AG04449 (cell line): ENCODE measurements at regions not wholly inside any gene's neighbourhood (a gene's known extent, or its start where the extent isn't known, plus 50 kb on each side); places are given as distances from the start of the nearest gene placed in this dataset.

Experiments
- CTCF ChIA-PET: fragments of 350-600 bp; formaldehyde crosslinking; extraction: SDS; loops from one replicate; lab custom pipeline; 2021; ENCODE audit warnings: antibody characterized with exemption; lab: Yijun Ruan, JAX
- POLR2A ChIA-PET: fragments of 400-600, 350-600 bp; formaldehyde crosslinking; extraction: SDS; loops from one replicate; lab custom pipeline; 2020; ENCODE audit warnings: antibody characterized with exemption, inconsistent platforms; lab: Yijun Ruan, JAX
- DNase-seq: peaks from one replicate; pipeline ENCODE4 v3.0.0-alpha.2; 2010; ENCODE audit warnings: low read depth, low spot score
- H3K4me3 ChIP-seq: 2 replicates; pipeline ENCODE4 v1.5.1; 2011; ENCODE audit warnings: low read depth, mild to moderate bottlenecking, control low read depth, low read length
- TF ChIP-seq, protein P1 (sequence below): IDR thresholded peaks from one replicate; pipeline ENCODE4 v1.5.1; 2011; ENCODE audit warnings: mild to moderate bottlenecking, moderate library complexity, low read length, control low read depth, inconsistent platforms; ENCODE audit not compliant: insufficient read depth; ENCODE audit errors: missing control alignments

DNA sequence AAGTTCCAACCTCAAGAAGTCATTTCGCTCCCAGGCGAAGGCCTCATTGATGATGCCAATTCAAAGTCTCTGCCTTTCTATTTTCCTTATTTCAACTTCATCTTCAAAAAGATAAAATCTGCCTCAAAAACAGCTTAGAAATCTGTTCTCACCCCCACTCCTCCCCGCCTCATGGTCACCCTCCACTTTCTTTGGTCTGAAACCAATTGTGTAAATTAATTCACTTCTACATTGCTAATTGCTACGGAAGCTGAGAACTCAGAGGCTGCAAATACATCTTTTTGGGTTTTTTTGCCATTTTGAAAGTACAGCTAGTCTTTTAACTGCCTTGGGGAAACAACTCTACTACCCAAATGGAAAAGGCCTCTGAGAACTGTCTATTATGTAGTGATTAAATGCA is 350.0 kb upstream of the SLC24A2 start:
- ChIA-PET POLR2A (no interaction called here), CTCF (no interaction called here)
- no peak overlapping the region for H3K4me3 ChIP-seq
- DNase-seq: no peak
- TF ChIP-seq, protein P1, sequence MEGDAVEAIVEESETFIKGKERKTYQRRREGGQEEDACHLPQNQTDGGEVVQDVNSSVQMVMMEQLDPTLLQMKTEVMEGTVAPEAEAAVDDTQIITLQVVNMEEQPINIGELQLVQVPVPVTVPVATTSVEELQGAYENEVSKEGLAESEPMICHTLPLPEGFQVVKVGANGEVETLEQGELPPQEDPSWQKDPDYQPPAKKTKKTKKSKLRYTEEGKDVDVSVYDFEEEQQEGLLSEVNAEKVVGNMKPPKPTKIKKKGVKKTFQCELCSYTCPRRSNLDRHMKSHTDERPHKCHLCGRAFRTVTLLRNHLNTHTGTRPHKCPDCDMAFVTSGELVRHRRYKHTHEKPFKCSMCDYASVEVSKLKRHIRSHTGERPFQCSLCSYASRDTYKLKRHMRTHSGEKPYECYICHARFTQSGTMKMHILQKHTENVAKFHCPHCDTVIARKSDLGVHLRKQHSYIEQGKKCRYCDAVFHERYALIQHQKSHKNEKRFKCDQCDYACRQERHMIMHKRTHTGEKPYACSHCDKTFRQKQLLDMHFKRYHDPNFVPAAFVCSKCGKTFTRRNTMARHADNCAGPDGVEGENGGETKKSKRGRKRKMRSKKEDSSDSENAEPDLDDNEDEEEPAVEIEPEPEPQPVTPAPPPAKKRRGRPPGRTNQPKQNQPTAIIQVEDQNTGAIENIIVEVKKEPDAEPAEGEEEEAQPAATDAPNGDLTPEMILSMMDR: no peak

DNA sequence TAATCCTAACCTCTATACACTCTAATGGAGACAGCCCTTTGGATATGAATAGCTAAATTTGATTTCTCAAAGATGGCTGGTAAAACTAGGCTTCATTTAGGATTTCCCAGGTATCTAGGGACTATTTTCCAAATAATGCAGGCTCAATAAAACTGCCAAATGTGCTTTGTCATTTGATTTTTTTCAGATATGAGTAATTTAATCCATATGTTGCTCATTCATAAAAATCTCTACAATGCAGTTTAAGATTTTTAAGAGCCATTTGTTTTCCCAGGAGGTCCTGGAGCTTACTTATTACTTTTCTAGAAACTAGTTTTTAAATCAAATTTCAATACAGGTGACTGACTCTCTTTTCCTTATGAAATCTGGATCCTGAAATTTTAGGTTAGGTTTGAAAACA is 349.3 kb upstream of the SLC24A2 start:
- DNase-seq: no peak
- TF ChIP-seq, protein P1: no peak
- POLR2A ChIA-PET: no interaction called here
- CTCF ChIA-PET: no interaction called here
- H3K4me3 ChIP-seq: no peak overlapping the region

DNA sequence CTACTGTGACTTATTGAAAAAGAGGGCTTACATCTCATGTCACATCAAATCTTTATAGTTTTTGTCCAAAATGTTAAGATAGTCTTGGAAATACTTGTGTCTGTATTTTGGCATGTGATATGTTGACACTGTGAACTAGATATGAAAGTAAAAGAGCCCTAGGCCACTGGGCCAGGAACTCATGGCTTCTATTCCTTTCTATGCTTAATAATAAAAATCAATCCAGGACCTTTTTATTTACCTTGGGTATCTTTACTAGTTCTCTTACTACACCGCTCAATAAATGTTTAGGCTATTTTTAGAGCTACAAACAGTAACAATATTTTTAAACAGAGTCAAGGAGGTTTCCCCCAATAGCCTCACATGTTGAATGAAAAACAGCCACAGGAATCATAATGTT is 348.6 kb upstream of the SLC24A2 start:
- TF ChIP-seq, protein P1: no peak
- H3K4me3 ChIP-seq: no peak overlapping the region
- ChIA-PET CTCF (no interaction called here), POLR2A (no interaction called here)
- no peak for DNase-seq

DNA sequence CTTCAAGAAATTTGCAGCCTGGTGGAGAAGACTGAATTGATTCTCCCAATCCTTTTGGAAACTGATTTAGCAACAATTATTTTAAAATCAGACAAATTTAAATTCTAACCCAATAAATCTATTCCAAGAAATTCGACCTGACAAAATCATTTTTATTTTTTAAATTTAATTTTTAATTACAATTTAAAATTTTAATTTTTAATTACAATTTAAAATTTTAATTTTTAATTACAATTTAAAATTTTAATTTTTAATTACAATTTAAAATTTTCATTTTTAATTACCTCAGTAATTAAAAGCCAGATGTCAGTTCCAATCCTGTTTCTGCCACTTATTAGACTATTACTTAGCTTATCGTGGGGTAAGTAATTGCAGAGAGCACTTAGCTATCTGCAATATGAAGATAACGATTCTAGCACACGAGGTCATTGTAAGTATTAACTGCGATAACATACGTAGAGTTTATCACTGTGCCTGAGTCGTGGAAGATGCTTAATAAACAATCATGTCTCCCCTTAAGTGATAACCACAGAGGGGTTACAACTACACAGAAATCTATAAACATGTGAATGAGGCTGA is 346.4 kb upstream of the SLC24A2 start:
- TF ChIP-seq, protein P1: no peak
- CTCF ChIA-PET: no interaction called here

DNA sequence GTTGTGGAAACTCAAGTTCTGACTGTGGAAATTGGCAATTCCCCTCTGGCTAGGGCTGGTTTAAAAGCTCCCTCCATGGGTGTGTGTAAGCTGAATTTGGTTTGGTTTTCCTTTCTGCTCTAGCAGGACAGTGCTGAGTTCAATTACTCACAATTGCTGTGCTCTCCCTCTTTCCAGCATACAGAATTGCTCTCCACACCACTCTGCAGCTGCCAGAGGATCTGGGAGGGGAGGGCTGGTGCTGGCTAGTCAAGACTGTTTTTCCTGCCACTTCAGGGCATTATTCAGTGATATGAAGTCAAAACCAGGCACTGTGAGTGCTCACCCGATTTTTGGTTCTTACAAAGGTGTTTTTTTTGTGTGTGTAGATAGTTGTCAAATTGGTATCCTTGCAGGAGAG is 336.9 kb upstream of the SLC24A2 start:
- TF ChIP-seq, protein P1: no peak

More for the DNA sequence above, 346.4 kb upstream of the SLC24A2 start:
- POLR2A ChIA-PET: no interaction called here
- H3K4me3 ChIP-seq: no peak overlapping the region
- DNase-seq: no peak

DNA sequence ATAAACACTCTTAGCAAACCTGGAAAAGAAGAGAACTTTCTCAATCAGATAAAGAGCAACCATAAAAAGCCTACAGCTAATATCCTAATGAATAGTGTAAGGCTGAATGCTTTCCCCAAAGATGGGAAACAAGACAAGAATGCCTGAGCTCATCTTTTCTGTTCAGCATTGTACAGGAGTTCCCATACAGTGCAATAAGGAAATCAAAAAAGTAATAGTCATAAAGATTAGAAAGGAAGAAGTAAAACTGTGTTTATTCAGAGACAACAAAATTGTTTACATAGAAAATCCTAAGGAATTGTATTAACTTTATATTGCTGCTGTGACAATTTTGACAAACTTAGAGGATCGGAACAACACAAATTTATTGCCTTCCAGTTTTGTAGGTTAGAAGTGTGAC is 330.7 kb upstream of the SLC24A2 start:
- TF ChIP-seq, protein P1: no peak
- CTCF ChIA-PET: no interaction called here
- H3K4me3 ChIP-seq: no peak overlapping the region
- POLR2A ChIA-PET: no interaction called here
- DNase-seq: no peak

More for the DNA sequence above, 336.9 kb upstream of the SLC24A2 start:
- ChIA-PET CTCF (no interaction called here), POLR2A (no interaction called here)
- H3K4me3 ChIP-seq: no peak overlapping the region
- DNase-seq: no peak
